ENCODE measurements at regions not wholly inside any gene's neighbourhood (a gene's known extent, or its start where the extent isn't known, plus 50 kb on each side); places are given as distances from the start of the nearest gene placed in this dataset.

DNA sequence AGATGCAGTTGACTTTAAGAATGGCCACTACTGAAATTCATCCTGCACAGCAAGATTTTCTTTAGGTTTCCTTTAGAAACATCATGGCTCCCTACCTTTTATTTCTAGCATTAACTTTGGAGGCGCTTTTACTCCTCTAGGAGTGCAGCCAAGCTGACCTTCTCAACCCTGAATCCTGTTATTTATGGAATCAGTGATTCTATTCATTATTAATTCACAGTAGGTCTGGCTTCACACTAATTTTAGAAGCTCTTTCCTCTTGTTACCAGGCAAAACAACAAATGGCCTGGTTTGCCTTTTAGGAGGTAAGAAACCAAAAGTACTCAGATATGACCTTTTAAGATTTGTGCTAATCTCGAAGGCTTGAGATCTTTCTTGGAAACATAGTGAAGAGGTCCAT is 93.0 kb upstream of the PELI1 start:
- DNase-seq (ENCODE audit: low read depth), result no peak
- TF ChIP-seq, protein P1, sequence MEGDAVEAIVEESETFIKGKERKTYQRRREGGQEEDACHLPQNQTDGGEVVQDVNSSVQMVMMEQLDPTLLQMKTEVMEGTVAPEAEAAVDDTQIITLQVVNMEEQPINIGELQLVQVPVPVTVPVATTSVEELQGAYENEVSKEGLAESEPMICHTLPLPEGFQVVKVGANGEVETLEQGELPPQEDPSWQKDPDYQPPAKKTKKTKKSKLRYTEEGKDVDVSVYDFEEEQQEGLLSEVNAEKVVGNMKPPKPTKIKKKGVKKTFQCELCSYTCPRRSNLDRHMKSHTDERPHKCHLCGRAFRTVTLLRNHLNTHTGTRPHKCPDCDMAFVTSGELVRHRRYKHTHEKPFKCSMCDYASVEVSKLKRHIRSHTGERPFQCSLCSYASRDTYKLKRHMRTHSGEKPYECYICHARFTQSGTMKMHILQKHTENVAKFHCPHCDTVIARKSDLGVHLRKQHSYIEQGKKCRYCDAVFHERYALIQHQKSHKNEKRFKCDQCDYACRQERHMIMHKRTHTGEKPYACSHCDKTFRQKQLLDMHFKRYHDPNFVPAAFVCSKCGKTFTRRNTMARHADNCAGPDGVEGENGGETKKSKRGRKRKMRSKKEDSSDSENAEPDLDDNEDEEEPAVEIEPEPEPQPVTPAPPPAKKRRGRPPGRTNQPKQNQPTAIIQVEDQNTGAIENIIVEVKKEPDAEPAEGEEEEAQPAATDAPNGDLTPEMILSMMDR (IDR thresholded peaks at IDR 0.05; ENCODE audit: low read depth, low read length, missing control alignments), result no peak
- no peak overlapping the region for H3K4me3 ChIP-seq (ENCODE audit: low read depth, low read length)

DNA sequence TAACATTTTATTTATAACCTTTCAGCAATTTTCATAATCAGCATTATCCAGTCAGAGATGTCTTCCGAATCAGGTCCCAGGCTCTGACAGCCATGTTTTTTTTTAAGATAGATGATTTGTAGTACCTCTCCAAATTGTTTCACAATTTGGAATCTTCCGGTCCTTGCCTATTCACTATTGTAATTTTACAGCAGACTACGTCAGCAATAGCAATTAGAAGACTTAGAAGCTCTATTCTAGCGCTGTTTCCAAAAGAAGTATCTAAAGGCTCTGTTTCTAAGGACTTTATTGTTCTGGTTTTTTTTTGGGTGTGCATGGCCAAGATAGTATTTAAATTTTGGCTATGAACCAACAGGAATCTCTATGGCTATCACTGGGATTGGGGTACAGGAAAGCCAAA is 94.6 kb upstream of the PELI1 start:
- TF ChIP-seq, protein P1 (IDR thresholded peaks at IDR 0.05; ENCODE audit: low read depth, low read length, missing control alignments), result no peak
- no peak overlapping the region for H3K4me3 ChIP-seq (ENCODE audit: low read depth, low read length)
- no peak for DNase-seq (ENCODE audit: low read depth)

DNA sequence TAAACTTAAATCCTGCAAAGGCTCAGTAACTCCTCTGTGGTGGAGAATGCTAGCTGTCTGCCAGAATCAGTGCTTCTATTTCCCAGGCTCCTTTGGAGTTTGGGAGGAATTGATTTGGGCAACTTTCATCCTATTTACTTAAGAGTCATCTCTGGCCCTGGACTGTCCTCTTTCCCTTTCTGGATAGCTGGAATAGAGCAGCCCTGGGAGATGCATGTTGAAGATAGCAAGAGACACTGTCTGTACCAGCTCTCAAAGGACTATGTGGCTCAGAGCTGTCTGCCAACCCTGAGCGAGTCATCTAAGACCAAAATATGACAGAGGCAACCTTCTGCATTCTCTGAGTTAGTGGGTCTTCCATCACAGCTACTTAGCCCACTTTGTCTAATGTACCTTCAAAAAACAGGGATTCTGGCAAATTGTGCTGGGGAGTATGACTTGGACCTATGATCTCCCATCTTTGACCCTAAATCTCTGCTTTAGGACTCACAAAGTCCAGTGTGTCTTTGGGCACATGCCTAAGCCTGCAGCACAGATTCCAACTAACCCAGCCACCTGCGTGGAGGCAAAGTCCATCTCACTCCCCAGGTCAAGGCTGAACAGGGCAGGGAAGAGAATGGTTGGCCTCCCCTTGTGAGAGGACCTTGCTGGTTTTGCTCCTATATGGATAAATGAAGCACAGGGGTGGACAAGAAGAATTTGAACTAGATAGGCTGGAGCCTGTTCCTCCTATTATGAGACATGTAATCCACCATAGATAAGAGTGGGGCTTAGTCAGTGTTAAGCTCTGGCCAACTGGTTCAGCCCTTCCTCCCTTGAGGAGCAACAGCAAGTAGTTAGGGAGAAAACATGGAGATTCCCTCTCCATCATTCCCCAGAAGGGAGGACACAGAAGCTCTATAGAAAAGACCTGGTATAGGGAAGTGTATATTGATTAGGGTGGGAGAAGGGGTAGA is 99.1 kb upstream of the PELI1 start:
- DNase-seq (ENCODE audit: low read depth), result no peak
- no peak overlapping the region for H3K4me3 ChIP-seq (ENCODE audit: low read depth, low read length)
- TF ChIP-seq, protein P1 (IDR thresholded peaks at IDR 0.05; ENCODE audit: low read depth, low read length, missing control alignments), result no peak

DNA sequence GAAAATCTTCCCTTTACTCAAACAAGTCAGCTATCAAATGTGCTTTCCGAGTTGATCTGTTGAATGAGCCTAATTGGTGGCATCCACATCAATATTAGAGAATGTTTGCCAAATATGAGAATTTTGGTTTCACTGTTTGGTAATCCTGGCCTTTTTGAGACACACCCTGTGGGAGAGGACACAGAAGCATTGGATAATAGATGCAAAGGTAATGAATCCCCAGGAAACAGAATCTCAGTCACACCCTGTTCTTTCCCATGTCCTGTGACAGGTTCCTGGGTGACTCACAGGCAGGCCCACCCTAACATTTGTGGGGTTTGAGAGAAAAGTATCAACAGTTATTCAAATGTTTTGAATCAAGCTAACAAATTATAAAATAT is 99.8 kb upstream of the PELI1 start:
- no peak for DNase-seq (ENCODE audit: low read depth)
- TF ChIP-seq, protein P1 (IDR thresholded peaks at IDR 0.05; ENCODE audit: low read depth, low read length, missing control alignments), result no peak
- H3K4me3 ChIP-seq (ENCODE audit: low read depth, low read length), result no peak overlapping the region

DNA sequence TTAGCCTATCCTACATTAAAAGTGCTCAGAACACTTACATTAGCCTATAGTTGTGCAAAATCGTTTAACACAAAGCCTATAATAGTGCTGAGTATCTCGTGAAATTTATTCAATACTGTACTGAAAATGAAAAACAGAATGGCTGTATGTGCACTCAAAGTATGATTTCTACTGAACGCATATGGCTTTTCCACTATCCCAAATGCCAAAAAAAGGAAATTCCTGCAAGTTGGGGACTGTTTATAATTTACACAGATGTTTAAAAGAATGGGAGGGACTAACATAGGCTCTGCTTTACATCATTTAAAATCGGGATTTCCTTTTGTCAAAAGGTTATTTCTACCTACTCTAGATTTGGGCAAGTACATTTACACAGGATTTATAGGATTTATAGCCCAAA is 101.4 kb upstream of the PELI1 start:
- DNase-seq (ENCODE audit: low read depth), result no peak
- TF ChIP-seq, protein P1 (IDR thresholded peaks at IDR 0.05; ENCODE audit: low read depth, low read length, missing control alignments), result no peak
- no peak overlapping the region for H3K4me3 ChIP-seq (ENCODE audit: low read depth, low read length)

DNA sequence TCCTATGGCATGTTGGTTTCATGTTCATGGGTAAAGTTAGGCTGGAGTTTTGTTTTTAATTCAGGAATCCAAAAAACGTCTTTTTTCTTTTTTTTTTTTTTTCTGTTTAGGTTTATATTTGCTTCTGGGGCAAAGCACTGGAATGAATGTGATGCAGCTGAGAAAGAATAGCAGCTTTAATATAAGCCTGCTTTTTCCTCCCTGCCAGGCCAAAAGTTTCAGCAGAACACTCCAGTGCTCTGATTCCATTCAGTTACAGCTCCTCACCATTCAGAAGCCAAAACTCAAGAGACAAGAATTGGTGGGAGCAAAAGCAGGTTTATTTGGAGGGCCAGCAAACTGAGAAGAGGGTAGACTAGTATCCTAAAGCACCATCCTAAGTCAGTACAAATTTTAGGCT is 102.7 kb upstream of the PELI1 start:
- no peak overlapping the region for H3K4me3 ChIP-seq (ENCODE audit: low read depth, low read length)
- TF ChIP-seq, protein P1 (IDR thresholded peaks at IDR 0.05; ENCODE audit: low read depth, low read length, missing control alignments), result no peak
- no peak for DNase-seq (ENCODE audit: low read depth)

DNA sequence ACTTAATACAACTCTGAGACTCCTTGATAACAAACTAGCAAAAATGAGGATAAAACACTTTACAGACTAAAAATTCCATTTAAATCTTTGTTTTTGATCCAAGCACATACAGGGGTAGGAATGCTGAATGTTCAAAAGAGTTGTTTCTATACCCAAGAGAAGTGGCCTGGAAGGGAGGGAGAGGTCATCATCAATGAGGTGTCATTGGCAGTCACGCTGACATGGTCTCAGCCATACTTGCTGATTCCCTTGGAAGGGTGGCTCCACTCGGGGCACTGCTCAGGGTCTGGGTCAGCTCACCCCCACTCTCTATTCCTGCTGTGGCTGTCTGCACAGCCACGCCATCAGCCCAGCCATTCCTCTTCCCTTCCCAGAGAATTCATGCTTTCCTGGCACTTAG is 105.2 kb upstream of the PELI1 start:
- no peak overlapping the region for H3K4me3 ChIP-seq (ENCODE audit: low read depth, low read length)
- no peak for DNase-seq (ENCODE audit: low read depth)
- TF ChIP-seq, protein P1 (IDR thresholded peaks at IDR 0.05; ENCODE audit: low read depth, low read length, missing control alignments), result no peak

Measured in GM12864 (cell line).